ENCODE measurements at regions not wholly inside any gene's neighbourhood (a gene's known extent, or its start where the extent isn't known, plus 50 kb on each side); places are given as distances from the start of the nearest gene placed in this dataset.
A peak's percentile ranks its signal among the peaks of the same experiment; 100 is the strongest.

DNA sequence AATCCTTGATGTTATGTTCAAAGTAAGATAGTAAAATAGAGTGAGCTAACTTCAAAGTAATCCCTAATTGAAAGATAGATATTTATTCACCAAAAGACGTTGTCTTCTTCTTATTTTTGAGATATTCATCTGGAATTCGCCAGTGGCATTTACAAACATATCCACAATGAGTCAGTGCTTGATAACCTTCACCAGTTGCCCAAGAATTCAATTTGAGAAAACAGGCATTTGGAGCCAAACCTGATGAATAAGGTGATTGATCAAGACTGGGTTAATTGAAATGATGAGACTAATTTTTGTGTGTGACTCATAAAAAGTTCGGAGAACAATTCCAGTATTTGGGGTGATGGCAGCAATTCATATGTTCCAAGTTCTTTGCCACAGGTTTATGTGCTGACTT lies 344.0 kb downstream of the ARL4A start:
- no peak for FAIRE-seq
- Histone ChIP-seq H3K9me3 (no peaks in the 10 kb centered on the region), H3K36me3 (no peaks in the 10 kb centered on the region), H3K27me3 (no peaks in the 10 kb centered on the region), H3K4me3 (no peak overlapping the region), H3K27ac (no peak overlapping the region), H3K4me1 (no peaks in the 10 kb centered on the region)
- no peak for ATAC-seq
- TF ChIP-seq, protein P1, sequence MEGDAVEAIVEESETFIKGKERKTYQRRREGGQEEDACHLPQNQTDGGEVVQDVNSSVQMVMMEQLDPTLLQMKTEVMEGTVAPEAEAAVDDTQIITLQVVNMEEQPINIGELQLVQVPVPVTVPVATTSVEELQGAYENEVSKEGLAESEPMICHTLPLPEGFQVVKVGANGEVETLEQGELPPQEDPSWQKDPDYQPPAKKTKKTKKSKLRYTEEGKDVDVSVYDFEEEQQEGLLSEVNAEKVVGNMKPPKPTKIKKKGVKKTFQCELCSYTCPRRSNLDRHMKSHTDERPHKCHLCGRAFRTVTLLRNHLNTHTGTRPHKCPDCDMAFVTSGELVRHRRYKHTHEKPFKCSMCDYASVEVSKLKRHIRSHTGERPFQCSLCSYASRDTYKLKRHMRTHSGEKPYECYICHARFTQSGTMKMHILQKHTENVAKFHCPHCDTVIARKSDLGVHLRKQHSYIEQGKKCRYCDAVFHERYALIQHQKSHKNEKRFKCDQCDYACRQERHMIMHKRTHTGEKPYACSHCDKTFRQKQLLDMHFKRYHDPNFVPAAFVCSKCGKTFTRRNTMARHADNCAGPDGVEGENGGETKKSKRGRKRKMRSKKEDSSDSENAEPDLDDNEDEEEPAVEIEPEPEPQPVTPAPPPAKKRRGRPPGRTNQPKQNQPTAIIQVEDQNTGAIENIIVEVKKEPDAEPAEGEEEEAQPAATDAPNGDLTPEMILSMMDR (IDR thresholded peaks at IDR 0.05) = no peak
- intact Hi-C loops (cut with DNase I) = no loop called here
- no peak for DNase-seq
- WGBS, 2 donors = 68 to 78% methylated on average over 3 of the region's 3 CpGs

DNA sequence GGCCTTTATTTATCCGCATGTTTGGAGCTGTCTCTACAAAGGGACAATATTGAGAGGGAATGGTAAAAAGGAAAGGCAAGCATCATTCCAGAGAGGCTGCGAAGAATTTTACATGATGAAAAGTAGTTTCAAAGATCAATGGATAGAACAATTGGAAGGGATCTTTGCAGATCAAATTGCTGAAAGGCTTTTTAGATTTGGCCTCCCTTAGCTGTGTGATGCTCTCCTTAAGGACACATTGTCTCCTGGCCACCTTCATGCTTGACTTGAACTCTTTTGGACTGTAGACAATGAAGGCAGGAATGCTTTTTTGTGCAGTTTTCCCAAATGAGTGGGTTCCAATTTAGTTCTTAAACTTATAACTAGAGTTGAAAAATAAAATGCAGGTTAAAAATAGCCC lies 344.7 kb downstream of the ARL4A start:
- Histone ChIP-seq H3K9me3 (no peaks in the 10 kb centered on the region), H3K27ac (no peak overlapping the region), H3K4me1 (no peaks in the 10 kb centered on the region), H3K4me3 (no peak overlapping the region), H3K36me3 (no peaks in the 10 kb centered on the region), H3K27me3 (no peaks in the 10 kb centered on the region)
- intact Hi-C loops (cut with DNase I) = no loop called here
- no peak for FAIRE-seq
- DNase-seq = no peak
- TF ChIP-seq, protein P1 (IDR thresholded peaks at IDR 0.05) = no peak
- WGBS, 2 donors = 86 to 90% methylated on average over 2 of the region's 2 CpGs
- ATAC-seq = no peak

DNA sequence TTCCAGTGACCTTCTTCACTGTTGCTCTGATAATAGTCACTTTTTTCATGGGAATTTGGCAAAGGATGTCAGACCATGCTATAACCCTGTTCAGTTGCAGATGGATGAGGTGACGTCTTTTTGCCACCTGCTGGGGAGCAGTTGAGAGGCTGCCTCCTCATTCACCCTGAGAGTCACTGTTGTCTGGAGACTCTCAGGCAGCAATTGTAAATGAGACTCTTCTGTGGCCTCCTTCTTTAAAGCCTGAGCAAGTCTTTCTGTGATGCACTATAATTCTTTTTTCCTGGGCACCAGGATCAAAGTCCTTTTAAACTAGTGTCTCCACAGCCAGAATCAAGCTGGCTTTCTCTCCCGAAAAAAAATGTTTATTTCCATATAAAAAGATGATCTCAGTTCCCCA lies 345.1 kb downstream of the ARL4A start:
- WGBS, 2 donors = 29 to 53% methylated on average over 2 of the region's 2 CpGs
- Histone ChIP-seq H3K4me3 (no peak overlapping the region), H3K36me3 (no peaks in the 10 kb centered on the region), H3K9me3 (no peaks in the 10 kb centered on the region), H3K4me1 (no peaks in the 10 kb centered on the region), H3K27ac (no peak overlapping the region), H3K27me3 (no peaks in the 10 kb centered on the region)
- ATAC-seq (peak in 1 of 4 donors; percentile 42), FAIRE-seq (no peak), DNase-seq (no peak)
- intact Hi-C loops (cut with DNase I) = no loop called here
- TF ChIP-seq, protein P1 (IDR thresholded peaks at IDR 0.05) = no peak

DNA sequence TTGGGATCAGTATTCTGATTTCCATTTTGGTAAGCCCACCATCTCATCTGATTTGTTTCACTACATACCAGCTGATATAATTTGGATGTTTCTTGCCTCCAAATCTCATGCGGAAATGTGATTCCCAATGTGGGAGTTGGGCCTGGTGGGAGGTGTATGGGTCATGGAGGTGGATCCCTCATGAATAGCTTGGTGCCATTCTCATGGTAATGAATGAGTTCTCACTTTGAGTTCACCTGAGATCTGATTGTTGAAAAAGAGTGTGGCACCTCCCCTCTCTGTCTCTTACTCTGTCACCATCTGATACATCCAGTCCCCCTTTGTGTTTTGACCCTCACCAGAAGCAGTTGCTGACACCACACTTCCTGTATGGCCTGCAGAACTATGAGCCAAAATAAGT lies 347.3 kb downstream of the ARL4A start:
- FAIRE-seq = no peak
- TF ChIP-seq, protein P1 (IDR thresholded peaks at IDR 0.05) = no peak
- no peaks in the 10 kb centered on the region for H3K36me3 ChIP-seq
- no peak overlapping the region for H3K4me3 ChIP-seq
- intact Hi-C loops (cut with DNase I) = no loop called here
- no peak overlapping the region for H3K27ac ChIP-seq
- H3K4me1 ChIP-seq = no peaks in the 10 kb centered on the region
- no peak for DNase-seq
- ATAC-seq = no peak
- no peaks in the 10 kb centered on the region for H3K9me3 ChIP-seq
- H3K27me3 ChIP-seq = no peaks in the 10 kb centered on the region
- 88 to 95% methylated on average over 1 of the region's 1 CpG for WGBS, 2 donors

DNA sequence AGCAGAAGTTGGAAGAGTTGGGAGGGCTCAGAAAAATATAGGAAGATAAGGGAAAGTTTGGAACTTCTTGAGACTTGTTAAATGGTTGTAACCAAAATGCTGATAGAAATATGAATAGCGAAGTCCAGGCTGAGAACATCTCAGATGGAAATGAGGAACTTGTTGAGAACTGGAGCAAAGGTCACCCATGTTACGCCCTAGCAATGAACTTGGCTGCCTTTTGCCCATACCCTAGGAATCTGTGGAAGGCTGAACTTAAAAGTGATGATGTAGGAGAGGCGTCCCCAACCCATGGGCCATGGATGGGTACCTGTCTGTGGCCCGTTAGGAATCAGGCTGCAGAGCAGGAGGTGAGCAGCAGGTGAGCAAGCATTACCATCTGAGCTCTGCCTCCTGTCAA lies 347.8 kb downstream of the ARL4A start:
- Histone ChIP-seq H3K27me3 (no peaks in the 10 kb centered on the region), H3K9me3 (no peaks in the 10 kb centered on the region), H3K4me1 (no peaks in the 10 kb centered on the region), H3K36me3 (no peaks in the 10 kb centered on the region), H3K27ac (no peak overlapping the region), H3K4me3 (no peak overlapping the region)
- 87 to 91% methylated on average over 4 of the region's 4 CpGs for WGBS, 2 donors
- DNase-seq (no peak), FAIRE-seq (no peak), ATAC-seq (no peak)
- intact Hi-C loops (cut with DNase I) = no loop called here
- TF ChIP-seq, protein P1 (IDR thresholded peaks at IDR 0.05) = no peak
